Stimulated activated CD4-positive, alpha-beta T cell treated with anti-CD3 and anti-CD28 coated beads, TNF-alpha, amount 100 ng/mL, for 24 hours (primary cell): ENCODE measurements at regions not wholly inside any gene's neighbourhood (a gene's known extent, or its start where the extent isn't known, plus 50 kb on each side); places are given as distances from the start of the nearest gene placed in this dataset.
"Not testable (repeated sequence)": the region's sequence is repeated elsewhere in the genome, so short reads cannot be mapped to it uniquely, and the experiment has no call there.

Experiments used
- DNase-seq, 3 experiments: peaks; one replicate each; pipeline ENCODE4 v3.0.0-alpha.2; 2020; ENCODE audit warnings: low read depth in 3 of 3

GRCh38 chr6:145271577-145271976 is 463.7 kb downstream of the EPM2A start:
- DNase-seq, result no peak

- DNase-seq, result no peak
Observed at GRCh38 chr6:145272246-145272645, 463.1 kb downstream of the EPM2A start.

GRCh38 chr6:145273136-145273535 is 462.2 kb downstream of the EPM2A start:
- DNase-seq, result no peak

- DNase-seq, result no peak
Observed at GRCh38 chr6:145274083-145274482, 461.2 kb downstream of the EPM2A start.

- DNase-seq, result no peak
Observed at GRCh38 chr6:145275019-145275418, 460.3 kb downstream of the EPM2A start.

- DNase-seq, result no peak
Observed at GRCh38 chr6:145275787-145276186, 459.5 kb downstream of the EPM2A start.

- no peak for DNase-seq
Observed at GRCh38 chr6:145276756-145277155, 458.6 kb downstream of the EPM2A start.

- no peak for DNase-seq
Observed at GRCh38 chr6:145277358-145278086, 457.8 kb downstream of the EPM2A start.

- no peak for DNase-seq
Observed at GRCh38 chr6:145278163-145278807, 457.0 kb downstream of the EPM2A start.

- no peak for DNase-seq
Observed at GRCh38 chr6:145279551-145279950, 455.8 kb downstream of the EPM2A start.

- no peak for DNase-seq
Observed at GRCh38 chr6:145279993-145280392, 455.3 kb downstream of the EPM2A start.

- DNase-seq, result not testable (repeated sequence)
Observed at GRCh38 chr6:145283209-145283608, 452.1 kb downstream of the EPM2A start.

GRCh38 chr6:145283856-145284255 is 451.5 kb downstream of the EPM2A start:
- DNase-seq, result no peak

GRCh38 chr6:145286916-145287315 is 448.4 kb downstream of the EPM2A start:
- no peak for DNase-seq

- DNase-seq, result no peak
Observed at GRCh38 chr6:145289573-145289972, 445.7 kb downstream of the EPM2A start.

- no peak for DNase-seq
Observed at GRCh38 chr6:145290122-145290521, 445.2 kb downstream of the EPM2A start.

- no peak for DNase-seq
Observed at GRCh38 chr6:145292066-145292465, 443.3 kb downstream of the EPM2A start.

- DNase-seq, result no peak
Observed at GRCh38 chr6:145294942-145295341, 440.4 kb downstream of the EPM2A start.

- DNase-seq, result no peak
Observed at GRCh38 chr6:145295746-145296145, 439.6 kb downstream of the EPM2A start.

- no peak for DNase-seq
Observed at GRCh38 chr6:145305670-145306069, 429.6 kb downstream of the EPM2A start.

GRCh38 chr6:145306489-145306888 is 428.8 kb downstream of the EPM2A start:
- DNase-seq, result no peak

- no peak for DNase-seq
Observed at GRCh38 chr6:145309842-145310535, 425.3 kb downstream of the EPM2A start.

GRCh38 chr6:145312481-145312880 is 422.8 kb downstream of the EPM2A start:
- DNase-seq, result no peak
